ENCODE measurements at regions not wholly inside any gene's neighbourhood (a gene's known extent, or its start where the extent isn't known, plus 50 kb on each side); places are given as distances from the start of the nearest gene placed in this dataset.

- TF ChIP-seq, protein P1, sequence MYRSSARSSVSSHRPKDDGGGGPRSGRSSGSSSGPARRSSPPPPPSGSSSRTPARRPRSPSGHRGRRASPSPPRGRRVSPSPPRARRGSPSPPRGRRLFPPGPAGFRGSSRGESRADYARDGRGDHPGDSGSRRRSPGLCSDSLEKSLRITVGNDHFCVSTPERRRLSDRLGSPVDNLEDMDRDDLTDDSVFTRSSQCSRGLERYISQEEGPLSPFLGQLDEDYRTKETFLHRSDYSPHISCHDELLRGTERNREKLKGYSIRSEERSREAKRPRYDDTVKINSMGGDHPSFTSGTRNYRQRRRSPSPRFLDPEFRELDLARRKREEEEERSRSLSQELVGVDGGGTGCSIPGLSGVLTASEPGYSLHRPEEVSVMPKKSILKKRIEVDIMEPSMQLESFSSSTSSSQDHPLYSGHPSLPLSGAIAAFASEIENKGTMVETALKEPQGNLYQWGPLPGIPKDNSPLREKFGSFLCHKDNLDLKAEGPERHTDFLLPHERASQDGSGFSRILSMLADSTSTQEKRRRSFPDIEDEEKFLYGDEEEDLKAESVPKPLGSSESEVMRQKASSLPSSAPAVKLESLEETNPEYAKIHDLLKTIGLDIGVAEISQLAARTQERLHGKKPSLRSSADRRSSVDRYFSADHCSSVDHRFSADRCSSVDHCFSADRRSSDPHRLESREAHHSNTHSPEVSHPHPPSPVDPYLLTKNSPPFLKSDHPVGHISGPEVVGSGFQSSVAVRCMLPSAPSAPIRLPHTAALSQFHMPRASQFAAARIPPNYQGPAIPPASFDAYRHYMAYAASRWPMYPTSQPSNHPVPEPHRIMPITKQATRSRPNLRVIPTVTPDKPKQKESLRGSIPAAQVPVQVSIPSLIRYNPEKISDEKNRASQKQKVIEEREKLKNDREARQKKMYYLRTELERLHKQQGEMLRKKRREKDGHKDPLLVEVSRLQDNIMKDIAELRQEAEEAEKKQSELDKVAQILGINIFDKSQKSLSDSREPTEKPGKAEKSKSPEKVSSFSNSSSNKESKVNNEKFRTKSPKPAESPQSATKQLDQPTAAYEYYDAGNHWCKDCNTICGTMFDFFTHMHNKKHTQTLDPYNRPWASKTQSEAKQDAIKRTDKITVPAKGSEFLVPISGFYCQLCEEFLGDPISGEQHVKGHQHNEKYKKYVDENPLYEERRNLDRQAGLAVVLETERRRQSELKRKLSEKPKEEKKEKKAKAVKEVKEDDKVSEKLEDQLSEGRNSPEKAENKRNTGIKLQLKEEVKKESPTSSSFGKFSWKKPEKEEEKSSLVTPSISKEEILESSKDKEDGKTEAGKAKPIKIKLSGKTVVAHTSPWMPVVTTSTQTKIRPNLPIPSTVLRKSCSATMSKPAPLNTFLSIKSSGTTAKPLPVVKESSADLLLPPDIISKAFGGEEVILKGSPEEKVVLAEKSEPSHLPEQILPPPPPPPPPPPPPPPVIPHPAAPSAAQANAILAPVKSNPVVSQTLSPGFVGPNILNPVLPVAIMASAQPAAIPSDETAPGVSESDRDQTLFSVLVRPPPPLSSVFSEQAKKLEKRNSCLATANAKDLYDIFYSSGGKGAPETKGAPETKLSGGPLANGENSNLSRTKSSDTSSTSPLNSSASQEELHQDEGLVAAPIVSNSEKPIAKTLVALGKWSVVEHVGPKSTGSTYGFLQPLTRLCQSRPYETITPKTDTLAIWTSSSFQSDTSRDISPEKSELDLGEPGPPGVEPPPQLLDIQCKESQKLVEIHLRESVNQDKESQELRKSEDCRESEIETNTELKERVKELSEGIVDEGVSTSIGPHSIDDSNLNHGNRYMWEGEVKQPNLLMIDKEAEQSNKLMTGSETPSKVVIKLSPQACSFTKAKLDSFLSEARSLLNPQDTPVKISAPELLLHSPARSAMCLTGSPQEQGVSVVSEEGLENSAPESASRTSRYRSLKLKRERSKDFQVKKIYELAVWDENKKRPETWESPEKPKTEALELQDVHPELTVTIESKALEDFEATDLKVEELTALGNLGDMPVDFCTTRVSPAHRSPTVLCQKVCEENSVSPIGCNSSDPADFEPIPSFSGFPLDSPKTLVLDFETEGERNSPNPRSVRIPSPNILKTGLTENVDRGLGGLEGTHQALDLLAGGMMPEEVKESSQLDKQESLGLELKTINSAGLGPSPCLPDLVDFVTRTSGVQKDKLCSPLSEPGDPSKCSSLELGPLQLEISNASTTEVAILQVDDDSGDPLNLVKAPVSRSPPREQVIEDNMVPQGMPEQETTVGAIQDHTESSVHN (CRISPR knock-in tag; IDR thresholded peaks at IDR 0.05), result no peak
- TF ChIP-seq LCORL (IDR thresholded peaks at IDR 0.05), result no peak
- no peak for TF ChIP-seq LCORL (CRISPR knock-in tag; IDR thresholded peaks at IDR 0.05)
These were observed 135.6 kb downstream of the TSEN15 start (continued) for GRCh38 chr1:184187097-184187496.

GRCh38 chr1:184188037-184188436 is 136.5 kb downstream of the TSEN15 start:
- no peaks in the 10 kb centered on the region for H3K79me2 ChIP-seq (ENCODE audit: insufficient read depth, low read length)
- ATAC-seq (no peak), DNase-seq (ENCODE audit: low spot score) (no peak), FAIRE-seq (no peak)
- no peaks in the 10 kb centered on the region for H3K9me3 ChIP-seq (ENCODE audit: low read length)
- no peak overlapping the region for H2AFZ ChIP-seq (ENCODE audit: low read length)
- 2% methylated on average over 2 of the region's 2 CpGs for WGBS (ENCODE audit: low lambda C conversion rate)
- peaks cover 0 to 1% of the 10 kb centered on the region in 2 experiments; a peak in 1 of 5 replicates for H3K27me3 ChIP-seq (ENCODE audit: control insufficient read depth in 1 of 2, insufficient read depth in 2 of 2, low read length in 2 of 2)
- in situ Hi-C loops (cut with HindIII; ENCODE audit: extremely low pct_ligation_motif_present, low pct_unique_long_range_greater_than_20kb), result no loop called here
- intact Hi-C loops (cut with micrococcal nuclease; ENCODE audit: unreplicated experiment), result no loop called here
- H4K20me1 ChIP-seq (ENCODE audit: insufficient read depth, low read length), result no peaks in the 10 kb centered on the region
- TF ChIP-seq PBX2 (CRISPR knock-in tag; IDR thresholded peaks at IDR 0.05) (no peak), JDP2 (CRISPR knock-in tag; IDR thresholded peaks at IDR 0.05; ENCODE audit: borderline replicate concordance) (no peak), ZNF33B (CRISPR knock-in tag; IDR thresholded peaks at IDR 0.05) (no peak), PLRG1 (conservative IDR thresholded peaks at IDR 0.05) (no peak), POLR2AphosphoS5 (IDR thresholded peaks at IDR 0.05; ENCODE audit: low read depth, low read length) (no peak), ZIK1 (CRISPR knock-in tag; IDR thresholded peaks at IDR 0.05; ENCODE audit: borderline replicate concordance, low read depth) (no peak), ZNF460 (CRISPR knock-in tag; IDR thresholded peaks at IDR 0.05; ENCODE audit: borderline replicate concordance) (no peak), TAF1 (CRISPR knock-in tag; IDR thresholded peaks at IDR 0.05) (no peak), ZNF337 (CRISPR knock-in tag; IDR thresholded peaks at IDR 0.05; ENCODE audit: borderline replicate concordance, low read depth) (no peak)
- TF ChIP-seq, protein P2, sequence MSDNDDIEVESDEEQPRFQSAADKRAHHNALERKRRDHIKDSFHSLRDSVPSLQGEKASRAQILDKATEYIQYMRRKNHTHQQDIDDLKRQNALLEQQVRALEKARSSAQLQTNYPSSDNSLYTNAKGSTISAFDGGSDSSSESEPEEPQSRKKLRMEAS (IDR thresholded peaks at IDR 0.05), result no peak
- TF ChIP-seq, protein P3, sequence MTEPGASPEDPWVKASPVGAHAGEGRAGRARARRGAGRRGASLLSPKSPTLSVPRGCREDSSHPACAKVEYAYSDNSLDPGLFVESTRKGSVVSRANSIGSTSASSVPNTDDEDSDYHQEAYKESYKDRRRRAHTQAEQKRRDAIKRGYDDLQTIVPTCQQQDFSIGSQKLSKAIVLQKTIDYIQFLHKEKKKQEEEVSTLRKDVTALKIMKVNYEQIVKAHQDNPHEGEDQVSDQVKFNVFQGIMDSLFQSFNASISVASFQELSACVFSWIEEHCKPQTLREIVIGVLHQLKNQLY (CRISPR knock-in tag; IDR thresholded peaks at IDR 0.05), result no peak
- TF ChIP-seq, protein P4, sequence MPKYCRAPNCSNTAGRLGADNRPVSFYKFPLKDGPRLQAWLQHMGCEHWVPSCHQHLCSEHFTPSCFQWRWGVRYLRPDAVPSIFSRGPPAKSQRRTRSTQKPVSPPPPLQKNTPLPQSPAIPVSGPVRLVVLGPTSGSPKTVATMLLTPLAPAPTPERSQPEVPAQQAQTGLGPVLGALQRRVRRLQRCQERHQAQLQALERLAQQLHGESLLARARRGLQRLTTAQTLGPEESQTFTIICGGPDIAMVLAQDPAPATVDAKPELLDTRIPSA (CRISPR knock-in tag; IDR thresholded peaks at IDR 0.05; ENCODE audit: borderline replicate concordance), result no peak
- BruUV-seq (replicated peaks), result no TSS peak
- no peaks in the 10 kb centered on the region for H3K4me1 ChIP-seq (ENCODE audit: insufficient read depth, low read length)
- no peaks in the 10 kb centered on the region for H3K36me3 ChIP-seq (replicated peaks in 1 of 2; ENCODE audit: control insufficient read depth in 1 of 2, insufficient read depth in 2 of 2, low read length in 2 of 2)
- H3K27ac ChIP-seq (ENCODE audit: extremely low read length, insufficient read depth, low read length), result no peak overlapping the region
- H3K9ac ChIP-seq (ENCODE audit: insufficient read depth, low read depth, low read length), result no peak overlapping the region
- H3K4me2 ChIP-seq (ENCODE audit: low read depth, low read length), result no peak overlapping the region
- POLR2A ChIA-PET, result no interaction called here
- CTCF ChIA-PET (ENCODE audit: low intra/inter-chr PET ratio, low total read pairs), result no interaction called here
- no peak overlapping the region for H3K4me3 ChIP-seq (replicated peaks in 1 of 3; ENCODE audit: insufficient read depth in 1 of 3, low read depth in 2 of 3, low read length in 3 of 3)
